Duodenal mucosa (tissue), 2 donors: ENCODE measurements at regions not wholly inside any gene's neighbourhood (a gene's known extent, or its start where the extent isn't known, plus 50 kb on each side); places are given as distances from the start of the nearest gene placed in this dataset.

Experiments
- H3K27ac ChIP-seq: one replicate; pipeline ENCODE4 v1.7.0; 2013; ENCODE audit warnings: low read depth, low read length
- H3K27me3 ChIP-seq, 2 donors: one replicate each; pipeline ENCODE4 v1.7.0; 2013; ENCODE audit warnings: low read length in 2 of 2, control low read depth in 1 of 2; ENCODE audit not compliant: insufficient read depth in 2 of 2, control insufficient read depth in 1 of 2
- H3K36me3 ChIP-seq, 2 donors: one replicate each; pipeline ENCODE4 v1.7.0; 2013; ENCODE audit warnings: low read length in 2 of 2, control low read depth in 1 of 2; ENCODE audit not compliant: insufficient read depth in 2 of 2, control insufficient read depth in 1 of 2
- H3K4me1 ChIP-seq, 2 donors: one replicate each; pipeline ENCODE4 v1.7.0; 2013; ENCODE audit warnings: low read length in 2 of 2, control low read depth in 1 of 2; ENCODE audit not compliant: insufficient read depth in 2 of 2, control insufficient read depth in 1 of 2
- H3K4me3 ChIP-seq, 2 donors: one replicate each; pipeline ENCODE4 v1.7.0; 2013; ENCODE audit warnings: low read length in 2 of 2, low read depth in 1 of 2
- H3K9ac ChIP-seq, 2 donors: one replicate each; pipeline ENCODE4 v1.7.0; 2013; ENCODE audit warnings: low read length in 2 of 2, low read depth in 1 of 2
- H3K9me3 ChIP-seq, 2 donors: one replicate each; pipeline ENCODE4 v1.7.0; 2013; ENCODE audit warnings: low read length in 2 of 2, control low read depth in 1 of 2; ENCODE audit not compliant: control insufficient read depth in 1 of 2

DNA sequence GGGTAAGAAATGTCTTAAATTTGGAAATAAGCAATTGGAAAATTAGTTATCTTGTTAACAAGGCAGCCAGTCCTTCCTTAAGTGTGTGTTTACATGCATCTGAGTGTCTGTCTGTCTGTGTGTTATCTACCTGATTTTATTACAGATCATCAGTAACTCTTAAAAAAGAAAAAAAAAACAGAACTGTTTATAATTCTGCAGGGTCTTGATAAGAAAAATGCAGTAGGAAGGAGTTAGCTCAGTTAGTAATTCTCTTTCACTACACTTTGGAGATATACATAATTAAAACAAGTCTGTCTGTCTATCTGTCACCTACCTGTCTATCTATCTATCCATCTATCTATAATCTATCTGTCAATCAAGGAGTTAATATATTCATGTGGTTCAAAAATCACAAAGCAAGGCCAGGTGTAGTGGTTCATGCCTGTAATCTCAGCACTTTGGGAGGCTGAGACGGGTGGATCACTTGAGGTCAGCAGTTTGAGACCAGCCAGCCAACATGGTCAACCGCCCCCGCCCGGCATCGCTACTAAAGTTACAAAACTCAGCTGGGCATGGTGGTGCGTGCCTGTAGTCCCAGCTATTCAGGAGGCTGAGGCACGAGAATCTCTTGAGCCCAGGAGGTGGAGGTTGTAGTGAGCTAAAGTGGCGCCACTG is 135.5 kb upstream of the SGO1 start:
- H3K36me3 ChIP-seq, result no peaks in the 10 kb centered on the region
- no peaks in the 10 kb centered on the region for H3K27me3 ChIP-seq
- H3K4me3 ChIP-seq, result no peak overlapping the region
- no peaks in the 10 kb centered on the region for H3K9me3 ChIP-seq
- no peaks in the 10 kb centered on the region for H3K4me1 ChIP-seq
- no peak overlapping the region for H3K27ac ChIP-seq
- no peak overlapping the region for H3K9ac ChIP-seq

DNA sequence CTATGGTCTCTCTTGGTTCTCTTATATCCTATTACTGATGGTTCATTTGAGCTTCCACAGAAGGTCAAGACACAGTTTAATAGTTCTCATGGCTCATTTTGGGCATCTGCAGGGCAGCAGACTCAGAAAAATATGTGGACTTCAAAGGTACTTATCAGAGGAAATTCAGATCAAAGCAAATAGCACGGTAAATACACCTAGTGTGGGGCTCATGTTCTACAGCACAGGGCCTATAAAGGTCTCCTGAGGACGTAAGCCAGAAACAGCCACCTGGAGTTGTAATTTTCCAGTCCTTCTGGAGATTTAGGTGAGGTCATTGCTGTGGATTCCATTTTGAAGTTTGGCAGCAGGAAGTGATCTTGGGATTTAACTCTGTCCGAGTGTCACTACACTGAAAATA is 134.5 kb upstream of the SGO1 start:
- Histone ChIP-seq H3K4me1 (no peaks in the 10 kb centered on the region), H3K9ac (no peak overlapping the region), H3K27me3 (no peaks in the 10 kb centered on the region), H3K27ac (no peak overlapping the region), H3K36me3 (no peaks in the 10 kb centered on the region), H3K4me3 (no peak overlapping the region), H3K9me3 (no peaks in the 10 kb centered on the region)

DNA sequence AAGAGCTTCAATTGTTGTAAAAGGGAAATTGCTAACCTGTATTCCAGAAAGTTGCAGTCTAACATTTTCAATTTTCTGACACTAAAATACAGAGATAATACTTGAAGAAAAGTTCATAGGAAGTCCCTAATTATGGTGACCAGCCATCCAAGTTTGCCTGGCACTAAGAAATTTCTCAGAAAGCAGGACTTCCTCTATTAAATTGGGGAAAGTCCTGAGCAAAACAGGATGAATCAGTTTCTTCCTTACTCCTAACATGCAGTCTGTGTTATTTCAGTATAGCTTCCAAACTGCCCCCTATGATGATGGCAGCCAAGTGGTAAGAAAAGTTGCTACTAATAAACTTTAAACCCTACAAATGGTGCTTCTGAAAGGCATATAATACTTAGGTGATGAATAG is 133.5 kb upstream of the SGO1 start:
- Histone ChIP-seq H3K27me3 (no peaks in the 10 kb centered on the region), H3K27ac (no peak overlapping the region)

DNA sequence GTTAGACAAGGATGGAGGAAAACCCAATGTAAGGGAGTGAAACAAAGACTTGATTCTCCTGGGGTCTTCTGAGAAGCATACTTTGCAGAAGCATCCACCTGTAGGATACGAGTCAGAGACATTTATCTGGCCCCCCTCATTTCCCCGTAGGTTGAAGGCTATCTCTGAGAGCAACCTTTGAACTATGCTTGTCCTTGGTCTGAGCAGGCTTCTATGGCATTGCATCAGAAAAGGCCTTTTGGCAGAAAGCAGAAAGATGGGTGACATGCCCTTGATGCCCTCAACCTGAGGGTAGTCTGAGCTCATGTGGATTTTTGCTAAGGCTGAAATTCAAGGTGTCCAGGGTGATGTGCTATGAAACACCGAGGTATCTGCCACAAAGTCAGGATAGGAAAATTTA is 131.6 kb upstream of the SGO1 start:
- Histone ChIP-seq H3K27me3 (no peaks in the 10 kb centered on the region), H3K36me3 (no peaks in the 10 kb centered on the region), H3K4me3 (no peak overlapping the region), H3K9ac (no peak overlapping the region), H3K9me3 (no peaks in the 10 kb centered on the region), H3K4me1 (no peaks in the 10 kb centered on the region), H3K27ac (no peak overlapping the region)

More for the DNA sequence above, 133.5 kb upstream of the SGO1 start:
- H3K4me1 ChIP-seq, result no peaks in the 10 kb centered on the region
- H3K36me3 ChIP-seq, result no peaks in the 10 kb centered on the region
- no peak overlapping the region for H3K9ac ChIP-seq
- no peak overlapping the region for H3K4me3 ChIP-seq
- H3K9me3 ChIP-seq, result no peaks in the 10 kb centered on the region

DNA sequence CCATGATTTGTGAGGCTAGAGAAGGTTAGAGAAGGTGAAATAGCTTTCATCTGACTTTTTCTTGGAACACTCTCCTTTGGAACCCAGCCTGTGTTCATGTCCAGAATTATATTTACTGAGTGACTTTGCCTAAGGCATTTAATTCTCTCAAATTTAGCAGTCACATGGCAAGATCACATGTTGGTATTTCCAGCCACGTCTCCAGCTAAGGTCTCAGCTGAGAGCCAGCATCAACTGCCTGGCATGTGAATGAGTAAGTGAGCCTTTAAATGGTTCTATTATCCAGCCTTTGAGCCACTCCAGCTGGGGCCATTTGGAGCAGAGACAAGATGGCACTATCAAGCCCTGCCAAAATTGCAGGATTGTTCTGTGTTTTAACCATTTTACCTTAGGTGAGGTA is 130.2 kb upstream of the SGO1 start:
- H3K9ac ChIP-seq, result no peak overlapping the region
- no peak overlapping the region for H3K4me3 ChIP-seq
- H3K27me3 ChIP-seq, result no peaks in the 10 kb centered on the region
- no peak overlapping the region for H3K27ac ChIP-seq
- no peaks in the 10 kb centered on the region for H3K4me1 ChIP-seq
- H3K9me3 ChIP-seq, result no peaks in the 10 kb centered on the region
- H3K36me3 ChIP-seq, result no peaks in the 10 kb centered on the region

DNA sequence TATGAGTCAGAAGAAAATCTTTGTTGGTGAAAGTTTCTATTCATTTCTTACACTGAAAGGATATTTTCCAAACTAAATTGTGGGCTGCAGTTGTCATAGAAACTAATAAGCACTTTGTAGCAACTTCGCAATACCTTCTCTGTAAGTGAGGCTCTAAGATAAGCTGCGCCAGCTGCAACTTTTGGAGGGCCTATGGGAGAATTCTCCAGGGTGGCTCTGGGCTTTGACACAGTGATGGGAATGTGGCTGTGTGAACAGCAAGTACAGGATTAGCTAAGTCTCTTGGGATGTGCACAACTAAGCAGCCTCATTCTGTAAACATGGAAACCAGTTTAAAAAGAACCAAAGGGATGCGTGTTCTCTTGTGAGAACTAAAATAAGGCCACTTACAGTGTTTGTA is 124.6 kb upstream of the SGO1 start:
- H3K4me3 ChIP-seq, result no peak overlapping the region
- H3K27me3 ChIP-seq, result no peaks in the 10 kb centered on the region
- H3K4me1 ChIP-seq, result no peaks in the 10 kb centered on the region
- H3K9me3 ChIP-seq, result no peaks in the 10 kb centered on the region
- H3K27ac ChIP-seq, result no peak overlapping the region
- no peaks in the 10 kb centered on the region for H3K36me3 ChIP-seq
- H3K9ac ChIP-seq, result no peak overlapping the region

DNA sequence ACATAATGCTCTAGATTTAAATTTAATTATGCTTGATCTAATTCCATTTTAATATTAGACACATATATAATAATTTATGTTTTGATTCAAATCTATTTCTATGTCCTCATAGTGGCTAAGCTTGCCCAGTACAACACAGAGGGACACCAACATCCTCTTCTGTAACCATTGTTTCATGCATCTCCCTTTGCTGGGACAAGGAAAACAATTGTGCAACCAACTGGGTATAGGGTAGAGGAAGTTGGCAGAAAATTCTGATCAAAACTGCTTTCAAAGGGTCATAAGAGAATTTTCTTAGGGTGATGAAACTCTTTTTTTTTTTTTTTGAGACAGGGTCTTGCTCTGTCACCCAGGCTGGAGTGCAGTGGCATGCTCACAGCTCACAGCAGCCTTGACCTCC is 121.4 kb upstream of the SGO1 start:
- Histone ChIP-seq H3K9ac (no peak overlapping the region), H3K4me3 (no peak overlapping the region), H3K36me3 (no peaks in the 10 kb centered on the region), H3K27ac (no peak overlapping the region), H3K4me1 (no peaks in the 10 kb centered on the region), H3K9me3 (no peaks in the 10 kb centered on the region), H3K27me3 (no peaks in the 10 kb centered on the region)

DNA sequence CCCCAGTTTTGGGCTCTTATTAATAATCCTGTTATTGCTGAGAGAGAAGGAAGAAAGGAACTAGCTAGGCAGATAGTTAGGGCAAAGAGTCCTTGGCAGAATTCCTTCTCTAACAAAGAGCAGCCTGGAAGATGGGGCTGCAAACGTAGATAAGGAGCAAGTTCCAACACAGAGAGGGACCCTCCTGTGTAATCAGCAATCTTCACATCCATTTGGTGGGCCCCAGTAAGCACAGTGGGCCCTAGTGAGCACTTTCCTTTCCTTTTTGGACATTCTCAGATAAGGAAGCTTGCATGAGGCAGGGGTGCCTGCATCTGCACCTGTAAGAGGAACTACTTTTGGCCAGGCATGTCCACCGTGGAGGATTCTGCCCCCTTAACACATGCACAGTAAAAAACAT is 119.6 kb upstream of the SGO1 start:
- no peaks in the 10 kb centered on the region for H3K4me1 ChIP-seq
- no peak overlapping the region for H3K9ac ChIP-seq
- no peak overlapping the region for H3K4me3 ChIP-seq
- H3K27ac ChIP-seq, result no peak overlapping the region
- H3K9me3 ChIP-seq, result no peaks in the 10 kb centered on the region
- H3K36me3 ChIP-seq, result no peaks in the 10 kb centered on the region
- H3K27me3 ChIP-seq, result no peaks in the 10 kb centered on the region

DNA sequence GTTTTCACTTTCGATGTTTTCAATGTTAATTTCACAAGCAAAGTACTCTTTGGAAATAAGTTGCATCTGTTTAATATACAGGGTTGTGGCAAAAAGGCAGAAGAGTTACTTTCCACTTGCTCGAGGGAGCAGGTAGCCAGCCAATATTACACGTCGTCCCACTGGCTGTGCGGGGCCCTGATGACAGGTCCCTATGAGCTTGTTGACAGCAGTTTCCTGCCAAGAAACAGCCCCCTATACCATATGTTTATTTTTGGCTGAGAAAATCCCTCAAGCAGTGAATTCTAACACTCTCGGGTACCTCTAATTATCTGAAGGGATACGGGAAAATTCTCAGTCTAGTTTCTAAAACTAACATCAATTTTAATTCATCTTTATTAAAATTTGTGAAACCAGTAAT is 116.8 kb upstream of the SGO1 start:
- Histone ChIP-seq H3K9me3 (no peaks in the 10 kb centered on the region), H3K4me1 (no peaks in the 10 kb centered on the region), H3K36me3 (no peaks in the 10 kb centered on the region), H3K27ac (no peak overlapping the region), H3K4me3 (no peak overlapping the region), H3K27me3 (no peaks in the 10 kb centered on the region), H3K9ac (no peak overlapping the region)

DNA sequence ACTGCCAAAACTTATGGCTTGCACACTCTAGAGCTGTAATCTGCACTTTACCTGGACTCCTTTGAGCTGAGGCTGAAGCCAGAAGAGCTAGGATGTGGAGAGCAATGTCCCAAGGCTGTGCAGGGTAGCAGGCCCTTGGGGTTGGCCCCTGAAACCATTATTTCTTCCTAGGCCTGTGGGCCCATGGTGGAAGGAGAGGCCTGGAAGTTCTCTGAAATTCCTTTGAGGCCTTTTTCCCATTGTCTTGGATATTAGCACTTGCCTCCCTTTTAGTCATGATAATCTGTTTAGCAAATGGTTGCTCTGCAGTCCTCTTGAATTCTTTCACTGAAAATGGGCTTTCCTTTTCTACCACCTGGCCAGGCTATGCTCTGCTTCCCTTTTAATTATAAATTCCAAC is 102.0 kb upstream of the SGO1 start:
- no peaks in the 10 kb centered on the region for H3K4me1 ChIP-seq
- no peak overlapping the region for H3K27ac ChIP-seq
- H3K36me3 ChIP-seq, result no peaks in the 10 kb centered on the region
- H3K9me3 ChIP-seq, result peaks cover 0 to 2% of the 10 kb centered on the region in 2 donors
- H3K27me3 ChIP-seq, result no peaks in the 10 kb centered on the region
- H3K9ac ChIP-seq, result no peak overlapping the region
- no peak overlapping the region for H3K4me3 ChIP-seq

DNA sequence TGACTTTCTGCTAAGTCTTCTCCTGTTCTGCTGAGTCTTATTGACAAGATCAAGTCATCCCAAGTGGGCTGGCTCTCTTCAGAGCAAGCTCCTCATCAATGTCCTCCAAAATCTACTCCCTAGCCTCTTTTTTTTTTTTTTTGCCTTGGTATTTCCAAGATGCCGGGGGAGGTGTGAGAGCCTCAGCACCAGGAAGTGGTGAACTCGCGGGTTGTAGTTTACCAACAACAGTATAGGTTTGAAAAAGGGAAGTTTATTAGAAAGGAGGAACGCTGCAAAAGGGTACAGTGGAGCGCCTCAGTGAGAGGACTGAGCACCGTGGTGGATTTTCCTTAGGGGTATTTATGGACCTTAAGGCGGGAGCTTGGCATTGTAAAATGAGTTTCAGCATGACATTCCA is 94.3 kb upstream of the SGO1 start:
- no peaks in the 10 kb centered on the region for H3K4me1 ChIP-seq
- no peak overlapping the region for H3K9ac ChIP-seq
- H3K9me3 ChIP-seq, result peaks cover 0 to 10% of the 10 kb centered on the region in 2 donors
- H3K4me3 ChIP-seq, result no peak overlapping the region
- no peaks in the 10 kb centered on the region for H3K27me3 ChIP-seq
- no peaks in the 10 kb centered on the region for H3K36me3 ChIP-seq
- H3K27ac ChIP-seq, result no peak overlapping the region
